ENCODE measurements at regions not wholly inside any gene's neighbourhood (a gene's known extent, or its start where the extent isn't known, plus 50 kb on each side); places are given as distances from the start of the nearest gene placed in this dataset.
A peak's percentile ranks its signal among the peaks of the same experiment; 100 is the strongest.

DNA sequence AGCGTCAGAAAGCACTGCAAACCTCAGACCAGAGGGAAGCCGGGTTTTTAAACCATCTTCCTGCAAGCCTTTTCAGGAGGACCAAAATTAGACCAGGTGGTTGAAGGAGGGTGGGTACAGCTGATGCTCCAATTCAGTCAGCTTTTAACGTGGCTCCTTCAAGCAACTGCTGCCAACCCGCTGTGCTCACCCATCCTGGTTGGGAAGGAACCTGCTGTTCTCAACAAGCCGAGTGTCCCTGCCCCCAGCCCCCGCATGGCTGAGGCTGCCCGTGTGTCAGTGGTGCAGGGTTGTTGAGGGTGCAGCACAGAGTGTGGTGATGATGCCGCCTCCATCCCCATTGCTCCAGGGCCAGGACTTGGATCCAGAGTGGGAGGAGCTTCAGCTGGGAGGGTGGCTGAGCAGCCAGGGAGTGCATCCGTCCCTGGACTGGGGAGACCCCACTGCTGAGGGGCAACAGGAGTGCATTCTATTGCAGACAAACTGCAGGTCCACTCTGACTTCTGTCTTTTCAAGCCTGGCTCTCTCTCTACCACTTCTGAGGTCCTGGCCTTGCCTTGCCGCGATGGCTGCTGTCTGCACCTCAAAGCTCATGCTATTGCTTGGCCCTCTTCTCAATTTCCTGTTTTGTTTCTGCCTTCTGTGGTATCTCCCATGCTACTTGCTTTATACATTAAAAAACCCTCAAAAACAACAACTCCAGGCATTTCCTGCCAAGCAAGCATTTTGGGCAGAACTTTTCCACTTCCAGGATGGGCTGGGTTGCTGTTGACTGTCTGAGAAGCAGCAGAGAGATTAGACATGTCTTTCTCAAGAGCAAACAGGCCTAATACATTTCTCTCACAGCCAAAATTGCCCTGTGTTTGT, 134.7 kb downstream of the DNAJB6 start:
- Histone ChIP-seq H3K27me3 (ENCODE audit: control insufficient read depth, insufficient read depth, low read length) (peaks cover 11% of the 10 kb centered on the region), H3K4me3 (ENCODE audit: low read depth, low read length) (no peak overlapping the region), H3K36me3 (ENCODE audit: control insufficient read depth, insufficient read depth, low read length) (no peaks in the 10 kb centered on the region)
- TF ChIP-seq, protein P1, sequence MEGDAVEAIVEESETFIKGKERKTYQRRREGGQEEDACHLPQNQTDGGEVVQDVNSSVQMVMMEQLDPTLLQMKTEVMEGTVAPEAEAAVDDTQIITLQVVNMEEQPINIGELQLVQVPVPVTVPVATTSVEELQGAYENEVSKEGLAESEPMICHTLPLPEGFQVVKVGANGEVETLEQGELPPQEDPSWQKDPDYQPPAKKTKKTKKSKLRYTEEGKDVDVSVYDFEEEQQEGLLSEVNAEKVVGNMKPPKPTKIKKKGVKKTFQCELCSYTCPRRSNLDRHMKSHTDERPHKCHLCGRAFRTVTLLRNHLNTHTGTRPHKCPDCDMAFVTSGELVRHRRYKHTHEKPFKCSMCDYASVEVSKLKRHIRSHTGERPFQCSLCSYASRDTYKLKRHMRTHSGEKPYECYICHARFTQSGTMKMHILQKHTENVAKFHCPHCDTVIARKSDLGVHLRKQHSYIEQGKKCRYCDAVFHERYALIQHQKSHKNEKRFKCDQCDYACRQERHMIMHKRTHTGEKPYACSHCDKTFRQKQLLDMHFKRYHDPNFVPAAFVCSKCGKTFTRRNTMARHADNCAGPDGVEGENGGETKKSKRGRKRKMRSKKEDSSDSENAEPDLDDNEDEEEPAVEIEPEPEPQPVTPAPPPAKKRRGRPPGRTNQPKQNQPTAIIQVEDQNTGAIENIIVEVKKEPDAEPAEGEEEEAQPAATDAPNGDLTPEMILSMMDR (IDR thresholded peaks at IDR 0.05; ENCODE audit: insufficient read depth, low read length, poor library complexity, severe bottlenecking) = no peak
- no peak for DNase-seq (ENCODE audit: low read depth)

DNA sequence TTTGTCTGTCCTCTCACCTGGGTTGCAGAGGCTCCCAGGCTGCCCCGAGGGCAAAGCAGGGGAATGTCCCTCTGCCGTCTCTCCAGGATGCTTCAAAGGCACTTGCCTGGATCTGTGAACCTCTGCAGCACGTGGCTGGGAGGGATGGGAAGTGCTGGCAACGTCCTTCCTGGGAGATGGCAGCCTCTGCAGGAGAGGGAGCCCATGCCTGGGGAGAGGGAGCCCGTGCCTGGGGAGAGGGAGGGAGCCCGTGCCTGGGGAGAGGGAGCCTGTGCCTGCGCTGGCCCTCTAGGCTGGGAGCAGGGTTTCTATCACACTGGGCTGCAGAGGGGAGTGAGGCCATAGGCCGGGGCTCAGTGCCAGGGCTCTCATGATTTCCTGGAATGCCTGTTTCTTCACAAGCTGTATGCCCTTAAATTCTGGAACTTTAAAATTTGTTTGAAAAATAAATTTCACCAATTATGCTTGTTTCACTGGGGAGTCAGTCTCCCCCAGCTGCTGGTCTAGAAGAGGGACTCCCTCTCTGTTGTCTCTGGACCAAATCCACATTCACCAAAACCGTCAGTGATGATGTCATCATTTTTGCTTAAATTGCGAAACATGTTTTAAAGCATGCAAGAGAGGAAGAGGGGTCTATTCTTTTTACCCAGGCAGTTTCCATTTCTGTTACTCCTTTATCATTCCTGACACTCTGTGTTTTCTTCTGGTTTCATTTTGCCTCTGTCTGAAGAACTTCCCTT, 135.7 kb downstream of the DNAJB6 start:
- H3K4me3 ChIP-seq (ENCODE audit: low read depth, low read length) = no peak overlapping the region

DNA sequence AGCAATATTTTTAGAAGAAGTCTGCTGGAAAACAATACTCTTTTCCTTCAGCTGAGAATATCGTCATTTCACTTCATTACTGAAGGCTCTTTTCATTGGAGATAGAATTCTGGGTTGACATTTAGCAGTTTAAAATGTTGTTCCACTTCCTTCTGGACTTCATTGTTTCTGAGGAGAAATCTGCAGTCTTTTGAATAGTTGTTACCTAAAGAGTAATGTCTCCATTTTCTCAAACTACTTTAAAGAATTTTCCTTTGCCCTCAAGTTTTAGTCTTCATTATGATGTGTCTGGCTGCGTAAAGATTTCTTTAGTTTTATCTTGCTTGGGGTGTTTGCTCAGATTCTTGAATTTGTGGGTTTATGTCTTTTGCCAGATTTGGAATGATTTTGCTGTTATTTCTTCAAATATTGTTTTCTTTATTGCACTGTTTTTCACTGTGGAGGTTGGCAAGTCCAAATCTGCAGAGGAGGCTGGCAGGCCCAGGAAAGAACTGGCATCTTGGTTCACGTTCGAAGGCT, 136.3 kb downstream of the DNAJB6 start:
- Histone ChIP-seq H3K27me3 (ENCODE audit: control insufficient read depth, insufficient read depth, low read length) (no peaks in the 10 kb centered on the region), H3K36me3 (ENCODE audit: control insufficient read depth, insufficient read depth, low read length) (no peaks in the 10 kb centered on the region), H3K4me3 (ENCODE audit: low read depth, low read length) (no peak overlapping the region)
- no peak for DNase-seq (ENCODE audit: low read depth)
- TF ChIP-seq, protein P1 (IDR thresholded peaks at IDR 0.05; ENCODE audit: insufficient read depth, low read length, poor library complexity, severe bottlenecking) = no peak

More for the DNA sequence above, 135.7 kb downstream of the DNAJB6 start:
- H3K36me3 ChIP-seq (ENCODE audit: control insufficient read depth, insufficient read depth, low read length) = no peaks in the 10 kb centered on the region
- H3K27me3 ChIP-seq (ENCODE audit: control insufficient read depth, insufficient read depth, low read length) = peaks cover under 1% of the 10 kb centered on the region
- TF ChIP-seq, protein P1 (IDR thresholded peaks at IDR 0.05; ENCODE audit: insufficient read depth, low read length, poor library complexity, severe bottlenecking) = no peak
- DNase-seq (ENCODE audit: low read depth) = no peak

DNA sequence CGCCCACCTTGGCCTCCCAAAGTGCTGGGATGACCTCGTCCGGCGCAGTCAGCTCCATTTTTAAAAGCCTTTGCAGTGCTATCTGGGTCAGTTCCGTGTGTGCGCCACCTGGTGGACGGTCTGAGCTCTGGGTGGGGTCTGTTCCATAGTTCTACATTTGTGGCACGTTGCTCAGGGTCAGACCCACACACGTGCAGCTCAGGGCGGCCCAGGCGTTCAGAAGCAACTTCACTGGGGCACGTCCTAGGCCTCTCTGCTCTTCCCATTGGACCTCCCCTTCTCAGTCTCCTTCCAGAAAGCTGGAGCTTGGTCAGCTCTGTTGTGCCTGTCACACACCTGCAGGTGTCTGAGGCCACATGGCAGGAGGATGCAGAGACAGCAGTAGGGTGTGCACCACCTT, 137.9 kb downstream of the DNAJB6 start:
- H3K36me3 ChIP-seq (ENCODE audit: control insufficient read depth, insufficient read depth, low read length) = no peaks in the 10 kb centered on the region
- H3K27me3 ChIP-seq (ENCODE audit: control insufficient read depth, insufficient read depth, low read length) = no peaks in the 10 kb centered on the region
- TF ChIP-seq, protein P1 (IDR thresholded peaks at IDR 0.05; ENCODE audit: insufficient read depth, low read length, poor library complexity, severe bottlenecking) = peak; percentile 22
- DNase-seq (ENCODE audit: low read depth) = no peak
- no peak overlapping the region for H3K4me3 ChIP-seq (ENCODE audit: low read depth, low read length)

DNA sequence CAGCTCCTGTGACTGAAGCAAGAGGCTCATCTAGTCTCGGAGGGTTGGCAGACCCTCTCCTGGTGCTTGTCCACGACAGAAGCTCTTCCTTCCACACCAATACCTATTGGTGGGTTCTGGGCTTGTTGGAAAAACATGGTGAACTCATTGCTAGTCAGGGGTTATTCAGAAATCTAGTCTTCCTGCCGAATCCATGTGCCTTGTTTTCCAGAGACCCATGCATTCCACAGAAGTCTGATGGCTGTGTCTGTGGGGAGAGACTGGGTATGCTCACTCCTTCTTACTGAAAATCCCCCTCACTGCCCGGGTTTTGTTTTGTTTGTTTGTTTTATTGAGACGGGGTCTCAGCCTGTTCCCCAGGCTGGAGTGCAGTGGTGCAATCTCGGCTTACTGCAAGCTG, 138.3 kb downstream of the DNAJB6 start:
- H3K4me3 ChIP-seq (ENCODE audit: low read depth, low read length) = no peak overlapping the region
- H3K27me3 ChIP-seq (ENCODE audit: control insufficient read depth, insufficient read depth, low read length) = no peaks in the 10 kb centered on the region
- TF ChIP-seq, protein P1 (IDR thresholded peaks at IDR 0.05; ENCODE audit: insufficient read depth, low read length, poor library complexity, severe bottlenecking) = no peak
- no peak for DNase-seq (ENCODE audit: low read depth)
- no peaks in the 10 kb centered on the region for H3K36me3 ChIP-seq (ENCODE audit: control insufficient read depth, insufficient read depth, low read length)
